PC-3 (cell line): ENCODE measurements at regions not wholly inside any gene's neighbourhood (a gene's known extent, or its start where the extent isn't known, plus 50 kb on each side); places are given as distances from the start of the nearest gene placed in this dataset.

Experiments used
- EZH2 ChIP-seq: fragments of 300-600 bp; sonication (generic); IDR thresholded peaks from one replicate; pipeline ENCODE4 v1.6.1; 2017; ENCODE audit warnings: antibody characterized with exemption, mild to moderate bottlenecking, low read length; ENCODE audit not compliant: unreplicated experiment
- EZH2phosphoT487 ChIP-seq: fragments of 300-600 bp; sonication (generic); IDR thresholded peaks from 2 replicates; pipeline ENCODE4 v1.6.1; 2018; ENCODE audit warnings: mild to moderate bottlenecking, antibody characterized with exemption, low read length, borderline replicate concordance
- TF ChIP-seq, protein P1 (sequence below): fragments of 300-600 bp; sonication (generic); conservative IDR thresholded peaks from 2 replicates; pipeline ENCODE4 v1.5.1; 2017; ENCODE audit warnings: antibody characterized with exemption, low read depth, mild to moderate bottlenecking, low read length

DNA sequence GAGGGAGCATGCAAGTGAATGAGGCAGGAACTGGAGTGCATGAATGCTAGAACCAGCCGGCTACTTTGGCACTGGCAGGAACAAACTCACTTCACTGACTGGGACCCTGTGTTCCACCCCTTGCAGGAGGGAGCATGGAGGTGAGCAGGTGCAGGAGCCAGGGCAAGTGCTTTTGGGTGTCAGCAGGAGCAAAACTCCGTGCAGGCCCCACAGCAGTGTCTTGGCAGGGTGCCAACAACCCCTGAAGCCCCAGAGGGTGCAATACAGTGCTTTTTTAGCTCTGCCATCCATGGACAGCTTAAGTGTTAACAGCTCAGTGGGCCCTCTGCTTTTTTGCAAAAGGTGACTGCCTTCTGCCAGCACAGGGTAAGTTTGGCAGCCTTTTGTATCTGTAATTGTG, 245.8 kb upstream of the PCSK5 start:
- TF ChIP-seq, protein P1, sequence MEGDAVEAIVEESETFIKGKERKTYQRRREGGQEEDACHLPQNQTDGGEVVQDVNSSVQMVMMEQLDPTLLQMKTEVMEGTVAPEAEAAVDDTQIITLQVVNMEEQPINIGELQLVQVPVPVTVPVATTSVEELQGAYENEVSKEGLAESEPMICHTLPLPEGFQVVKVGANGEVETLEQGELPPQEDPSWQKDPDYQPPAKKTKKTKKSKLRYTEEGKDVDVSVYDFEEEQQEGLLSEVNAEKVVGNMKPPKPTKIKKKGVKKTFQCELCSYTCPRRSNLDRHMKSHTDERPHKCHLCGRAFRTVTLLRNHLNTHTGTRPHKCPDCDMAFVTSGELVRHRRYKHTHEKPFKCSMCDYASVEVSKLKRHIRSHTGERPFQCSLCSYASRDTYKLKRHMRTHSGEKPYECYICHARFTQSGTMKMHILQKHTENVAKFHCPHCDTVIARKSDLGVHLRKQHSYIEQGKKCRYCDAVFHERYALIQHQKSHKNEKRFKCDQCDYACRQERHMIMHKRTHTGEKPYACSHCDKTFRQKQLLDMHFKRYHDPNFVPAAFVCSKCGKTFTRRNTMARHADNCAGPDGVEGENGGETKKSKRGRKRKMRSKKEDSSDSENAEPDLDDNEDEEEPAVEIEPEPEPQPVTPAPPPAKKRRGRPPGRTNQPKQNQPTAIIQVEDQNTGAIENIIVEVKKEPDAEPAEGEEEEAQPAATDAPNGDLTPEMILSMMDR = no peak
- no peak for TF ChIP-seq EZH2phosphoT487
- no peak for TF ChIP-seq EZH2
